HFF-Myc (cell line): ENCODE measurements at regions not wholly inside any gene's neighbourhood (a gene's known extent, or its start where the extent isn't known, plus 50 kb on each side); places are given as distances from the start of the nearest gene placed in this dataset.
"Not testable (repeated sequence)": the region's sequence is repeated elsewhere in the genome, so short reads cannot be mapped to it uniquely, and the experiment has no call there.

Experiments used
- DNase-seq: peaks from one replicate; pipeline ENCODE4 v3.0.0-alpha.2; 2011; ENCODE audit warnings: low read depth; ENCODE audit errors: extremely low read depth
- H3K4me3 ChIP-seq: replicated peaks from 2 replicates; pipeline ENCODE4 v1.5.1; 2011; ENCODE audit warnings: low read depth, mild to moderate bottlenecking, control low read depth, low read length
- CTCF ChIP-seq: IDR thresholded peaks from 2 replicates; pipeline ENCODE4 v1.5.1; 2012; ENCODE audit warnings: mild to moderate bottlenecking, low read depth, low read length, control low read depth; ENCODE audit errors: missing control alignments

- no peak for DNase-seq
- TF ChIP-seq CTCF = no peak
- no peak overlapping the region for H3K4me3 ChIP-seq
Measured at GRCh38 chr11:104682206-104682605, 216.1 kb downstream of the CASP12 start.

- no peak for TF ChIP-seq CTCF
- DNase-seq = no peak
- H3K4me3 ChIP-seq = no peak overlapping the region
Measured at GRCh38 chr11:104679258-104679657, 219.0 kb downstream of the CASP12 start.

- no peak for DNase-seq
- no peak overlapping the region for H3K4me3 ChIP-seq
- no peak for TF ChIP-seq CTCF
Measured at GRCh38 chr11:104678408-104678807, 219.9 kb downstream of the CASP12 start.

GRCh38 chr11:104677069-104677468, 221.2 kb downstream of the CASP12 start:
- H3K4me3 ChIP-seq, DNase-seq: not testable (repeated sequence)

- no peak overlapping the region for H3K4me3 ChIP-seq
- TF ChIP-seq CTCF = no peak
- no peak for DNase-seq
Measured at GRCh38 chr11:104672897-104673296, 225.4 kb downstream of the CASP12 start.

DNA sequence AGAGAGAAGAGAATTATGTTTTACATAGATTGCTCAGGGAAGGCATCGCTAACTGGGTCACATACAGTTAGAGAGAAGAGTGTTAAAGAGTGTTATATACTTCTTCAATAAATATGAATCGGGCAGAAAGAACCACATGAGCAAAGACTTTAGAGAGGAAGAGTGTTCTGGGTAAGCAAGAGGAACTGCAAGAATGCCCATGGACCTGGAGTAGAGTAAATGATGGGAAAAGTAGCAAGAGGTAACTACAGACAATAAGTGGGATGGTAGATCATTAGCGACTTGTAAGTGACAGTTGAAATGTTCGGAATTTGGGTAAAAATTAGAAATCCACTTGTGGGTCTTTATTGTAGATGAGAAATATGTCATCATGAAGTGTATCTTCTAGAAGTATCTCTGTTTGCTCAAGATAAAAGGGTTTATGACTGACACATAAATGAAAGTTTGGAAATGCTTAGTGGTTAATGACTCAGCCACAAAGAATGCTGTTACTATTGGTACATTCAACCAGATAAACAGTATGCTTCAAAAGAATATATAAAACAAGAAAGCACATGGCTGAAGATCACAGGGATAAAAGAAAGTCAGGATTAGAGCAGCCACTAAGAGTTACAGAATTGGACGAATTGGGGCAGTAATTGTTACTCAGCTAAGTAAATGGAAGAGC, 229.3 kb downstream of the CASP12 start:
- DNase-seq = peak; percentile 73
- no peak overlapping the region for H3K4me3 ChIP-seq
- TF ChIP-seq CTCF = no peak

DNA sequence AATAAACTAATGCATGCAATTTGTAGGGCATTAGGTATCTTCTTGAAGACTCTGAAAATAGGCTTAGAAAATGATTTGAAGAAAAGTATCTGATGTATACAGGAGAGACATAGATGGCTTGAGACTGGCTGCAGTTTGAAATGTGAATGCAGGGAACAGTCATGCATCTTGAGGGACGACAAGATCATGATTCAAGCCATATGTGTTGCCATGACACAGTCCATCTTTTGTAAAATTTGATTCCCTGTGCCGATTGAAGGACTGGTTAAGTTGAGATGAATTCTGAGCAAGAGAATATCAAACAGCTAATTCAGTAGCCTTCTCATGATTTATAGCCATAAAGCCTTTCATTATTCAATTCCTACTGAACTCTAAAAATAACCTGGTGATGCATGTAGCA, 231.6 kb downstream of the CASP12 start:
- no peak for TF ChIP-seq CTCF
- no peak overlapping the region for H3K4me3 ChIP-seq
- DNase-seq = no peak
